AG08396 (cell line): ENCODE measurements at regions not wholly inside any gene's neighbourhood (a gene's known extent, or its start where the extent isn't known, plus 50 kb on each side); places are given as distances from the start of the nearest gene placed in this dataset.

Source experiments
- DNase-seq: peaks from one replicate; pipeline ENCODE4 v3.0.0; 2012; ENCODE audit warnings: low spot score, mixed read lengths

DNA sequence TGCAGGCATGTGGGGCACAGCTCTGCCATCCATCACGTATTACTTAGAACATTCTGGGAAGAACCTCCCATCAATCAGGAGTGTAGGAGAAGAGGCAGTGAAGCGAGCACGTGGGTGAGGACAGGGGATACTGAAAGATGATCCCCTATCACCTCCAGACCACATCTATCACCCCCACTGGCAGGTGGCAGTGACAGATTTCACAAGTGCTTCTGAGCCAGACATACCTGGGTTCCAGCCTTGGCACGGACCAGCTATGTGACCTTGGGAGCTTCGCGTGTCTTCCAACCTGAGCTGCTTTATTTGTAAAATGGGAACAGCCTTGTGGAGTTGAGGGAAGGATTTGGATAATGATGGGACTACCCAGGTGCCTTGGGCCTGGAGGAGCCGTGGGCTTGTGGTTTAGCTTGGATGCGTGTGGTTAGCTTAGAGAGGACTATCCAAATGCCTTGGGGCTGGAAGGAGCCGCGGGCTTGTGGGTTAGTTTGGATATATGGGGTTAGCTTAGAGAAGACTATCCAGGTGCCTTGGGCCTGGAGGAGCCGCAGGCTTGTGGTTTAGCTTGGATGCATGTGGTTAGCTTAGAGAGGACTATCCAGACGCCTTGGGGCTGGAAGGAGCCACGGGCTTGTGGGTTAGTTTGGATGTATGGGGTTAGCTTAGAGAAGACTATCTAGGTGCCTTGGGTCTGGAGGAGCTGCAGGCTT is 206.4 kb downstream of the ENGASE start:
- DNase-seq, result no peak

DNA sequence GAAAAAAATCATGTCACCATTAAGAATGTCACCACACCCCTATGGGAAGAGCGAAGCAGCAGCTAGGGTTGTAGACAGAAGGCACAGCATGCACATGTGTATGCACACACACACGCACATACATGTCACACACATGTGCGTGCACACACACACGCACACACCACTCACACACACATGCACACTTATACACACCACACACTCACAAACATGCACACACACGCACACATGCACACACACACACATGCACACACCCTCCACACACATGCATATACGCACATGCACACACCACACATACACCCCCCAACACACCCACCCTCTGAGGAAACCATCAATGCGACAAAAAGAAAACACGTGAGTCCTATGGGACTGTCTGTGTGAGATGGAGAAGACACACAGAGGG is 205.4 kb downstream of the ENGASE start:
- no peak for DNase-seq

DNA sequence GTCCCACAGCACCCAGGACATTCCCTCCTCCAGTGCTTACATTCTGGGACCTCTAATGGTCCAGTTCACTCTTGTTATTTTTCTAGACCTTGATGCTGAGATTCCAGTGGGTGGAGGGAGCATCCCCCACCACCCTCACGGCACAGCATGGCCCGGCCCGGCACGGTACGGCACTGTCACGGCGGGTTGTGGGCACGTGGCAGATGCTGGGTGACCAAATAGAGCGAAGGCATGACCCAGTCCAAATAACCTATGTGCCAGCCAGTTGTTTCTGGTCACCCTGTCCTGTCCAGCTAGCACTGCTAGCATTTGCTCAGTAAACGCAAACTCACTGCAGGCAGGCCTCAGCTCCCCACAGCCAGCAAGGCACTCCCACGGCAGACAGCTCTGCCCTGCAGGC is 204.7 kb downstream of the ENGASE start:
- no peak for DNase-seq

DNA sequence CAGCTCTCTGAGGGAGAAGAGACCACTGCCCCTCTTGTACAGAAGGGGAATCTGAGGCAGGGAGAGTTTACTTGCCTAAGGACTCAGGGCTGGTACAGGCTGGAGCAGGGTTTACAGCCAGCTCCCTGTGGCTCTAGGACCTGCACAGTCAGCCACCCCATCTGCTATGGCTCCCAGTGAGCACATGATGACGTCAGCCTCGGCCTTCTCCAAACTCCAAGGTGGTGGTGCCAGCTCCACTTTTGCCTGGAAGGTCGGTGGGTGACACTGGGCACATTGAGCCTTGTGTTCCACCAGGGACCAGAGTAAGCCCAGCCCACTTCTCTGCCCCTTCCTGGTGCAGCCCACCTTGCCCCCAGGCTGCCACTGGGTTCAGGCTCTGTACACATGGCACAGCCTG is 202.2 kb downstream of the ENGASE start:
- DNase-seq, result no peak

DNA sequence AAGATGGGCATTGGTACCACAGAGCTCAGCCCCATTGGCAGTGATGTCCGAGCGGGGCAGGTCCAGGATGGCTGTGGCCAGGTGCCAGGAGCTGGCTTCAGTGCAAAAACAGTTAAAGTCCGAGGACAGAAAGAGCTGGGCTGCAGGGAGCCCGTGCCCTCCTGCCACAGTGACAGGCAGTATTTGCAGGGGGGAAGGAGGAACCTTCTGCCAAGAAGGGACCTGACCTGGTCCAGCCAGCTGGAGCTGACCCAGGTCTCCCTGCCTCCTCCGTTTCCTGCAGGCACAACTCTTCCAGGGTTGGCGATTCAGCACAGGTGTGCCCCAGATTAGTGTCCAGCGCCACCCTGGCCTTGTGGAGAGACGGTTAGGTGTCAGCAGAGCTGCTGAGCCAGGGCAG is 199.0 kb downstream of the ENGASE start:
- no peak for DNase-seq

DNA sequence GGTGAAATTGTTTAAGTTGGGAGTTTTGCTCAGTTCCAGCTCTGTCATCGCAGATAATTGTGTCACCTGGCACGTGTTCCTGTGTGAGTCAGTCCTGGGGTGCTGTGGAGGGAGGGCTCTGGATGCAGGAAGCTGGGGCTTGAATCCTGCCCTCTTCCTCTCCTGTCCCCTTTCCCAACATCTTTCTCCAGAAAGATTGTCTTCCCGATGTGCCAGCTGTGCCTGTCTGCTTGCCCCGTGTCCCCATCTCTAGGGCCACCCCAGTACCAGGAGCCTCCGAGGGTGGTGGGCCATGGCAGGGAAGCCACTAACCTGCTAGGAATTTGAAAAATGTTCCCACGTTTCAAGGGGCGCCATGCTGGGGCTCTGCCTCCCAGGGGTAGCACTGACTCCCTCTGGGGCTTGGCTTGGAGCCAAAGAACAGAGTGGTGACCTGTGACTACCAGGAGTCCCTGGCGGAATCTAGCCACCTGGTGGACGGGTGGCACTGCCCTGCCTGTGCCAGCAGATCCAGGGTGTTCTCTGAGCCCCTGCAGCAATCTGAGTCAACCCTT is 198.1 kb downstream of the ENGASE start:
- DNase-seq, result no peak

DNA sequence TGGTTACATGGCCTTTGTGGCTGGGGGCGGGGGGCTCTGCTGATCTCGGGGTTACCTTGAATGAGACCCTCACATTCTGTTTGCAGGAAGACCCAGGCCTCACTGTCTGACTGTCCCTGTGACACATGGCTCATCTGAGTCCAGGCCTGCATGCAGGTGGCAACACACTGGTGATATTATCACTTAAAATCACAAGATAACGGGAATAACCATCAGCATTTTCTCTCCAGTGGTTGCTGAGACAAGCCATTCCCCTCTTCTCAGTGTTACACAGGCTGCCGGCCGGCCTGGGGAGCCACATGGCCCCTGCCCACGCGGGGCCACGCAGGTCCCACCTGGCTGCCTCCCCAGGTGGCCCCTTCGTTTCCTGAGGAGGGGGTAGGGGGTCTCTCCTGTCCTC is 197.6 kb downstream of the ENGASE start:
- no peak for DNase-seq

DNA sequence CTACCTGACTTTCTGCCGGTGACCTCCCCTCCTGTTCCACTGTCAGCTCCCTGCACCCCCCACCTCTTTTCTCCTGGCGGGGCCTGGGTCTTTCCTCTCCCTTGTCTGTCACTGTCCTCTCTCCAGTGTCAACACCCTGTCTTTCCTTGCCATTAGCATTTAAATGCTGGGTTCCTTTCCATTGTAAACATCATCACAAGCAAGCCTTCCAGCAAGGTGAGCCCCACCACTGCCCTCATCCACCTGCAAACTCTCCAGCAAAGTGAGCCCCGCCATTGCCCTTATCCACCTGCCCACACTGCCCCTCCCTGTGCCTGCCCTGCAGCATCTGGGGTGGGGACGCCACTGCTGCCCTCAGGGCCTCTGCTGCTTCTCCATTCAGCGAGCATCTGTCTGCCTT is 195.0 kb downstream of the ENGASE start:
- no peak for DNase-seq

DNA sequence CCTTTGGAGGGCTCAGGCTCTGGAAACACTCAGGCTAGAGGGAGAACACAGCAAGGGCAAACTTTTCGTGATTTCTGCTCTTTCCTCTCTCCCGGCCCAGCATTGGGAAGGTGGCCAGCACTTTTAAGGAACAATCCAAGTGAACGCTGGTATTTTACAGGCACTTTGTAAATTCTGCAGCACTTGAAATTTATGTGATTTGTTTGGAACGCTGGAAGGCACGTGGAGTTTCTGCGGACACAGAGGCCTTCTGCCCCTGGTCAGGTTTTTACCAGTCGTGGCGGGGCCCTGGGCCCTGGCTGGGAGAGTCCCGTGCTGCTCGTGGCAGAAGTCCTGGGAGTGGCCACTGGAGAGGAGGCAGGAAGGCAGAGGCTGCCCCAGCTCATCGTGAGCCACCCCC is 188.6 kb downstream of the ENGASE start:
- DNase-seq, result no peak

DNA sequence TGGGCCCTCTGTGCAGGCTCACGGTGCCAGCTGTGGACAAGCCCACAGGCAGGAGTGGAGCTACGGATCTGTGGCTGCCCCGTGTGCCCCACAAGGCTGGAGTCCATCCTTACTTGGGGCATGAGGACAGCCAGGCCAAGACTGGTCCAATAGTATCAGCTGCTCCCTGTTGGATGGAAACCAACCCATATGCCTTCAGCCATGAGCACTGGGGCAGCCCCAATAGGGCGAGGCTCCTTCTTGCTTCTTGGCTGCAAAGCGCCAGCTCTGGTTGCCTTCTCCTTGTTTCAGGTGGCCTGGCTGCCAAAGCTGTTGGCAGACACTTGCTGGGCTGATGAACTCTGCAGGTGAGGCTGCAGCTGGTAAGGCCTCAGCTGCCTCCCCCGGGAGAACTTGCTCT is 188.0 kb downstream of the ENGASE start:
- no peak for DNase-seq

DNA sequence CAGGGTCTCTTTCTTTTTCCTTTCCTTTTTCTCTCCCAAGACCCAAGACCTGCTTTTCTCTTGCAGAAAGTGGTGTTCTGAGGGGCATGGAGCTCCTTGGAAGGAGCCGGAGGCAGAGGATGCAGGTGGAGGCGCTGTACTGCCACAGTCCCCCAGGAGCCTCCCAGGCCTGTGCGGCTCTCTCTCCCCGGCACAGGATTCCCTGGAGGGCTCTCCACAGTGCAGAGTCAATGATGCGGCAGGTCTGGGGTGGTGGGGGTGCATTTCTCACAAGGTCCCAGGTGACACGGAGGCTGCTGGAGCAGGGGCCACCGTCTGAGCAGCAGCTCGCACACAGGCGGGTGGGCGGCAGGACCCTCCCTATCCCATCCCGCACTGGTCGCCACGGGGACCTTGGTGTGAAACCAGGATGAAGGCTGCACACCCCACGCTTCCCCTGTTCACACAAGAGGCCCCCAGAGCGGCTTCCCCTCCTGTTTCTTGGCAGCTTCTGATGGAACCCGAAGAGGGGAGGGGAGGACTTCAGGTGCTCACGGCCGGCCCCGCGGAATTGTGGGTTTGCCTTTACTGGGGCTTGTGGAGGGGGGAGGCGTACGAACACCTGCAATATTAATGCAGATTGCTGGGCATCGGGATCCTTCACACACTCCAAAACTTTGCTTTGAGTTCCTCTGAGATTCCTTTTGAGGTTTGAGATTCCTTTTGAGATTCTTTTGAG is 186.9 kb downstream of the ENGASE start:
- DNase-seq, result no peak

DNA sequence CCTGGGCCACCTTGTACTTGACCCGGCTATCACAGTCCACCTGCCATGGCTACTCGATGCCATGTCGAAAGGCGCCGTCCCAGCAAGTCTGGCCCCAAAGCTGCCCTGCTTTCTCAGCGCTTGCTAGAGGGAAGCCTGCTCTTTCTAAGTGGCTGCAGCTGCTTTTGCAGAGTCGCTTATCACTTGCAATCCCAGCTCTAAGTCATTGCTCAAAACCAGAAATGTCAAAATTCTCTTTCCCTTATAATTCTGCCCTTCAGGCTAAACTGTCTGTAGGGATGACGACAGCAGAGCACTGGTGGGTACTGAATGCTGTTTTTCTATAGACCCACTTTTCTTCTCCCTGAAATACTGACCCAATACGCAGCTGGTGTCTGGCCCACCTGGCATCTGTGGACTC is 184.2 kb downstream of the ENGASE start:
- no peak for DNase-seq

DNA sequence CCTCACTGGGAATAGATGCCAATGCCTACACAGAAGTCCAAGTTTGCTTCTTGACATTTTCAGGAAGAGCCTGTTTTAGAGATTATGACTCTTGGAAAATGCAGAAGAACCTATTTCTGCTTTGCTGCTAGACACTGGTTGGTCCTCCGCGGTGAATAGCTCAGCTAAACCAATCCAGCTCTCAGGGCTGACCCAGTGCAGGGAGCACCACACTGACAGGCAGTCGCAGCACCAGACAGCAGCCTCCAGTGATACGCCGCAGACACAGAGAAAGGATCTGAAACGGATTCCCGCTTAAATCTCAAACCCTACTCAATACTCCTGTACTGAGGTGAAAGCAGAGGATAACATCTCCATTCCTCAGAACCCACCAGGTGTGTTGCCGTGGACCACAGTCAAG is 183.4 kb downstream of the ENGASE start:
- no peak for DNase-seq

DNA sequence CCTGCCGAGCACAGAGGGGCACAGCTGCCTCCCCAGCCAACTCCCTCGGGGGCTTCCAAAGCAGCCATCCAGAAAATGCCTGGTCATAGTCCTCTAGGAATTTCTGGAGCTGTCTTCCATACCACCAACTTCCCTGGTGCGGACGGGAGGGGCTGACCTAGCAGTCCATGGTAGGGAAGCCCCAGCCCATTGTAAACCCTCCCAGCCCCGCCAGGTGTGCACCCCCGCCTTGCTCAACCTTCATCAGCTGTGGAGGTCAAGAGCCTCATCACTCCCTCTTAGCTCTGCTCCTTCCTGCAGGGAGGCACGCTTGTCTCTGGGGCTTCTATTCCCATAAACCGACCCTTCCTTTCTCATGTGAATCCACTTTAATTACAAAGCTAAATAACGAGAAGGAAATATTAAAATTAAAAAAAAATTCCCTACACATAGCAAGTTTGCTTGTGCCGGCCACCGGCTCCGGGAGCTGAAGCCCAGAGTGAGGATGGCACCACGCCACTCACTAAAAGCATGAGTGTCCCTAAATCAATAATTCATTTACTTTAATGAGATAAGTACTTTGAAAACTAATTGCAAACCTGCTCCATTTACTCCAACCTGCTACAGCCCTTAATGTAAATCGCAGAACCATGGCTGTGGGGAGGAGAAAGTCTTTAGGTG is 181.4 kb downstream of the ENGASE start:
- DNase-seq, result no peak

DNA sequence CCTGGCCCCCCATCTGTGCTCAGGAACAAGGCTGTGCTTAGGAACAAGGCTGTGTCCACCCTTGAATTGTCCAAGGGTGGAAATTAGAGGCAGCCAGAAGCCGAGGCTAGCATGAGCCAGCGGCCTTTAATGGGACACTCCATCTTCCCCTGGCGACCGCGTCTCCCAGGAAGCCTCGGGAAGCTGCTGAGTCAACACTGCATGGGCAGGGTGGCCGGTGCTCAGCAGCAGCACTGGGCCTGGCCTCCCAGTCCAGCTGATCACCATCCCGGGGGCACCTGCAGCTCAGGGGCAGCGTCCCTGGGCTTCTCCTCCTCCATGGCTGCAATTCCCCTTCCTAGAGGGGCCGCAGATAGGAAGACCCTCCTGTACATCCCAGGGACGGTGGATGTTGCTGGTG is 180.8 kb downstream of the ENGASE start:
- no peak for DNase-seq

DNA sequence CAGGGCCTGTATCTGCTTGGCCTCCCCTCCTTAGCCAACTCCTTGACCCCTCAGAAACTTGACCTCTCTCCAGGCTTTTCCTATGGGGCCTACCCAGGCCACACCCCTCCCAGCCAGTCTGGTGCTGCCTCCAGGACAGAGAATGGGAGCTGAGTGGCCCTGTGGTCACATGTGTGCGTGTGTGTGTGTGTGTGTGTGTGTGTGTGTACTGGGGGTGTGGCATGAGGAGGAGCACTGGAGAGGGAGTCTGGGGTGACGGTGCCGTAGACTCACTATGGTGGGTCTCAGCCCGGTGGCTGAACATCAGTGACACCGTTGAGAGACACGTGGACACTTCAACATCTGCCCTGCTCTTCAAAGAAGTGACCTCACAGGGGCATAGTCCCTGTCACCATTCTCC is 180.4 kb downstream of the ENGASE start:
- DNase-seq, result no peak

DNA sequence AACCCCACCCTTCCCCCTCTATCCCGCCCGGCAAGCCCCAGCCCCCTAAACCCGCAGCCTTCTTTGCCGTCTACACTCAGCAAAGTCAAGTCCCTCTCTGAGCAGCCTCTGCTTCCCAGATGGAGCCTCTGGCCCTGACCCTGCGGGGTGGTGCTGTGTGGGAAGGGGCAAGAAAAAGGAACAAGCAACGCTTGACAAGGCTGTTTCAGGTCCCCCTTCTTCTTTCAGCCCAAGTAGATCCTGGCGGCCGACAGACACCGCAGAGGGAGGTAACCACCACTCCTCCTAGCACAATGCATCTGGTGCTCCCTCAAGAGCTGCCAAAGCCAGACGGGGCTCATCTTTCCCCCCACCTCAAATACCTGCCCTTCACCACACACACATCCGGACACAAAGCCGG is 178.3 kb downstream of the ENGASE start:
- no peak for DNase-seq

DNA sequence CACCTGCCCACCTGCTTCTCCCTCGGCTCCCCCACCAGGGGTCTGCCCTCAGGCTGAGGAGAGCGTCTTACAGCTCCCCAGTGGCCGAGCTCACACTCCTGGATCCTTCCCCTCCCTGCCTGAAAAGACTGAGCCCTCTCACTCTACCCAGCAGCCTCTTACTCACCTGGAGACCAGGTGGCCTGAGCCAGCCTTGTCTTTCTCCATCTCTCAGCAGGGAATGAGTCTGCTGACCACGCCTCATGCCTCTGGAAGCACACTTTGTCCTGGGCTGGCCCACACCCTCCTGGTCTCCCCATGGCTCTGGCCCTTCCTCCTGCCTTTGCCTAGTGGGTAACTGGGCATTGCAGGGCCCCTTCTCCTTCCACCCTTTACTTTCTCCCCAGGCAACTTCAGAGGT is 177.2 kb downstream of the ENGASE start:
- no peak for DNase-seq

DNA sequence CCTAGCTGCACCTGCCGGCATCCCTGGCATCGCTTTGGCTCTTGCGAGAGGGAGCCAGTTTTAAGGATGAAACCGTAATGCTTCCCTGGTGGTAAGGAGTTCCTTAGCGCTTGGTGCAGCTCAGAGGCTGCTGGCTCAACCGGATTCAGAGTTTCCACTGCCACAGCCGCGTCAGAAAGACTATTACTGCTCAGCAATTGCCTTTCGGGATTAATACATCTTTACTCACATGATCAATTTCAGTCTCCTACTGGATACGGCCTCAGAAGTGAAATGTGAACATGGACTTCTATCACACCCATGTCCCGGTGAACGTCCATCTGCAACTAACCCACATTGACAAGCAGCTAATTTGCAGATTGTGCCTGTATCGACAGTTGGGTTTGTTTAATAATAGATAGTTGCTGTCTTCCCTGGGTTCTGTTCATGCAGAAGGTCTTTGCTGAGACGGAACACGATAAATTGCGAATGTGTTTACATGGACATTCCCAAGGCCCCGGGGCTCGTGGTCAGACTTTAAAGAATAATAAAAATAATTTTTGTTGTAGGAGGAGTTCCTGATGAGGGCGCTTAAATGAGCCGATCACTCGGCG is 175.4 kb downstream of the ENGASE start:
- DNase-seq, result no peak

DNA sequence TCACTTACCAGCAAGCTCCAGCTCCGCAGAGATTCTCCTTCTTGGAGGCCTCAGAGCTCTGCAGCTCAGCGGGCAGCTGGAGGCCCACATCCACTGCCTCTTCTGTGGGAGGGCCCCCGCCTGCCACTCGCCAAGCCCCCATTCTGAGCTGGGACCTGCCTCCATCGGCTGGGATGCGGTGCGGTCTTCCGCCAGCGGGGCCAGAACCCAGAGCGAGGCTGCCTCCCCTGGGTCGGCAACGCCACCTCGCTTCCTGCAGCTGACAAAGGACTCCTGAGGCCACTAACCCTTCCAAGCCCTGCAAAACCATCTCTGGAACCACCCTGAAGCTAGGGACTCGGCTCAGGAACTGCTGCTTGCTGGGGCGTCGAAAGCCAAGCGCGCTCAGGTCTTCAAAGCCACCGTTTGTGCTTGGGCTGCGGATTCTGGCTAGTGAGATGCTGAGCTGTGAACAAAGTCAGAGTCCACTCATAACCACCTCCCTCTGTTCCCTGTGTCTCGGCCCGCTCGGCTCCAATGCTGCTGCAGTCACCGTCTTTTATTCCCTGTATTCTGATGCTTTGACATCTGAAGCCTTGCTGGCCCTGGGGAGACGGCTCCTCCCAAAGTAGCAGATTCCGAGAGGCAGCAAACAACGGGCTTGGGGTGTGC is 174.3 kb downstream of the ENGASE start:
- DNase-seq, result no peak

DNA sequence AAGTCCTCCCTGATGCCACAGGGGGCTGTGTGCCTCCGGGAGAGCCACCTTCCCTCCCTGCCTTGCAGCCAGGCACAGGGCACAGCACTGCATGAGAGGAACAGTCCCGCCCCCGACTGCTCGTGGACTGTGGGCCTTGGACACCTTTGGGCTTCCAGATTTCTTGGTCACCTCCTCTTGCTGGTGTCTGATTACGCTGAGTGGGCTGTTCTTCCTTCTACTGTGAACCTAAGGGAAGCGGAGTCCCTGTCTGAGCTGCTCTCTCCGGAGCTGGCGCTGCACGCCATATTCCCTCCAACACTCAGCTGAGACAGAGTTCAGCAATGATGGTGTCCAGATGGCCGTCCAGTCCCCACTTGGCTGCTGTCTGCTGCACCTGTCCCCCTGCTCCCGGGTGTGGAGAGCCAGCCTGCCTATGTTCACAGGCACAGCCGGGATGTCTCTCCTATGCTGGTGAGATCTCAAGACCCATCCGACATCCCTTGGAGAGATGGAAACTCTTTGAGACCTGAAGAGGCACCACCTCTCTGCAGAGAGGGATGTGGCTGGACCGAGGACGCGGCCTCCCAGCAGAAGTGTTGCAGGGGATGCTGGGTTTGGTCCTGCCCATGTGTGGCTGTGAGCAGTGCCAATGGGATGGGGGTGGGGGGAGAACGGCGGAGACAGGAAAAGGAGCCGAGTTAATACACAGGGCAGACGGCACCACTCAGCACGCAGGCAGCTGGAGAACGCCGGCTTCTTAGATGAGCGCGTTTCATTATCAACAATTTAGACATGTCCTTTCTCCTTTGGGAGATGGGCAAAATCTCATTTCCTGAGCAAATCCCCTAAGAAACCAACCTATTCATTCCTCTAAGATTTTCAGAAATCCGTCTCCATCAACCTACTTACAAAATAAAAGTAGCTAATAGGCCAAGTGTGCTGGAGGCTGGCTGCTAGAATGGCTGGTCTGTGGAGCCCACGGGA is 171.9 kb downstream of the ENGASE start:
- DNase-seq, result no peak
